Right atrium auricular region (tissue), 2 donors: ENCODE measurements at regions not wholly inside any gene's neighbourhood (a gene's known extent, or its start where the extent isn't known, plus 50 kb on each side); places are given as distances from the start of the nearest gene placed in this dataset.

Experiments used
- DNase-seq: peaks from one replicate; pipeline ENCODE4 v3.0.0-alpha.2; 2019; ENCODE audit warnings: low spot score
- H3K27ac ChIP-seq, 2 donors: fragments of 200-600 bp; sonication (generic); 1 replicate in 1 of 2; 2 replicates in 1 of 2; pipeline ENCODE4 v1.5.1; 2016 to 2019
- H3K27me3 ChIP-seq, 2 donors: fragments of 200-600 bp; sonication (generic); one replicate each; pipeline versions ENCODE4 v1.5.1 to v1.6.0; 2017 to 2019
- H3K36me3 ChIP-seq: fragments of 200-600 bp; sonication (generic); one replicate; pipeline ENCODE4 v1.5.1; 2016
- H3K4me1 ChIP-seq, 2 donors: fragments of 200-600 bp; sonication (generic); one replicate each; pipeline versions ENCODE4 v1.5.1 to v1.6.0; 2017 to 2019
- H3K4me3 ChIP-seq, 2 donors: fragments of 200-600 bp; sonication (generic); 1 replicate in 1 of 2; 2 replicates in 1 of 2; pipeline ENCODE4 v1.5.1; 2017 to 2019; ENCODE audit warnings: mild to moderate bottlenecking in 1 of 2, moderate library complexity in 1 of 2
- H3K9me3 ChIP-seq, 2 donors: fragments of 200-600 bp; sonication (generic); one replicate each; pipeline ENCODE4 v1.5.1; 2019
- CTCF ChIP-seq, 2 donors: fragments of 200-600 bp; sonication (generic); IDR thresholded peaks; one replicate each; pipeline ENCODE4 v1.5.1; 2019; ENCODE audit warnings: antibody characterized with exemption in 2 of 2

GRCh38 chr2:36031471-36031870 is 324.1 kb upstream of the CRIM1 start:
- Histone ChIP-seq H3K27me3 (no peaks in the 10 kb centered on the region), H3K27ac (no peak overlapping the region), H3K36me3 (no peaks in the 10 kb centered on the region), H3K9me3 (no peaks in the 10 kb centered on the region), H3K4me1 (no peaks in the 10 kb centered on the region), H3K4me3 (no peak overlapping the region)
- TF ChIP-seq CTCF (IDR thresholded peaks at IDR 0.05): no peak
- no peak for DNase-seq

GRCh38 chr2:36027616-36028015 is 328.0 kb upstream of the CRIM1 start:
- Histone ChIP-seq H3K27me3 (no peaks in the 10 kb centered on the region), H3K9me3 (no peaks in the 10 kb centered on the region), H3K36me3 (no peaks in the 10 kb centered on the region), H3K4me3 (no peak overlapping the region), H3K27ac (no peak overlapping the region), H3K4me1 (no peaks in the 10 kb centered on the region)
- TF ChIP-seq CTCF (IDR thresholded peaks at IDR 0.05): no peak
- no peak for DNase-seq

- Histone ChIP-seq H3K36me3 (no peaks in the 10 kb centered on the region), H3K27me3 (no peaks in the 10 kb centered on the region), H3K4me1 (no peaks in the 10 kb centered on the region), H3K9me3 (no peaks in the 10 kb centered on the region), H3K27ac (no peak overlapping the region), H3K4me3 (no peak overlapping the region)
- TF ChIP-seq CTCF (IDR thresholded peaks at IDR 0.05): no peak
- no peak for DNase-seq
Measured at GRCh38 chr2:36013064-36013463, 342.5 kb upstream of the CRIM1 start.

- Histone ChIP-seq H3K27ac (no peak overlapping the region), H3K4me1 (no peaks in the 10 kb centered on the region), H3K4me3 (no peak overlapping the region), H3K27me3 (no peaks in the 10 kb centered on the region), H3K36me3 (no peaks in the 10 kb centered on the region), H3K9me3 (no peaks in the 10 kb centered on the region)
- TF ChIP-seq CTCF (IDR thresholded peaks at IDR 0.05): no peak
- no peak for DNase-seq
Measured at GRCh38 chr2:36006444-36006843, 349.1 kb upstream of the CRIM1 start.

- no peaks in the 10 kb centered on the region for H3K27me3 ChIP-seq
- no peak for TF ChIP-seq CTCF (IDR thresholded peaks at IDR 0.05)
- no peaks in the 10 kb centered on the region for H3K9me3 ChIP-seq
- H3K27ac ChIP-seq: no peak overlapping the region
- H3K4me3 ChIP-seq: no peak overlapping the region
- H3K4me1 ChIP-seq: no peaks in the 10 kb centered on the region
- H3K36me3 ChIP-seq: no peaks in the 10 kb centered on the region
- no peak for DNase-seq
Measured at GRCh38 chr2:36002941-36003340, 352.6 kb upstream of the CRIM1 start.

GRCh38 chr2:35997488-35997887 is 358.1 kb upstream of the CRIM1 start:
- peaks cover 0 to 12% of the 10 kb centered on the region in 2 donors for H3K9me3 ChIP-seq
- no peak for DNase-seq
- no peak overlapping the region for H3K27ac ChIP-seq
- H3K27me3 ChIP-seq: no peaks in the 10 kb centered on the region
- H3K4me3 ChIP-seq: no peak overlapping the region
- no peaks in the 10 kb centered on the region for H3K4me1 ChIP-seq
- no peak for TF ChIP-seq CTCF (IDR thresholded peaks at IDR 0.05)
- H3K36me3 ChIP-seq: no peaks in the 10 kb centered on the region
